Liver (tissue), 8 donors: ENCODE measurements at regions not wholly inside any gene's neighbourhood (a gene's known extent, or its start where the extent isn't known, plus 50 kb on each side); places are given as distances from the start of the nearest gene placed in this dataset.

Source experiments
- DNase-seq: peaks from one replicate; pipeline ENCODE4 v3.0.0-alpha.2; 2017; ENCODE audit warnings: low spot score
- H3K27ac ChIP-seq, 2 donors: one replicate each; pipeline ENCODE4 v1.7.0; 2013; ENCODE audit warnings: inconsistent platforms in 2 of 2, low read length in 2 of 2, control low read depth in 1 of 2, low read depth in 1 of 2, mild to moderate bottlenecking in 1 of 2
- H3K27me3 ChIP-seq, 4 donors: one replicate each; pipeline versions ENCODE4 v1.6.1 to v1.7.0; 2013; ENCODE audit warnings: low read length in 3 of 4, inconsistent platforms in 1 of 4, mild to moderate bottlenecking in 1 of 4, moderate library complexity in 1 of 4; ENCODE audit not compliant: control insufficient read depth in 4 of 4, insufficient read depth in 4 of 4
- H3K36me3 ChIP-seq, 4 donors: one replicate each; pipeline versions ENCODE4 v1.6.1 to v1.7.0; 2013; ENCODE audit warnings: low read length in 3 of 4, mild to moderate bottlenecking in 3 of 4, low read depth in 1 of 4, moderate library complexity in 1 of 4; ENCODE audit not compliant: control insufficient read depth in 4 of 4, insufficient read depth in 3 of 4
- H3K4me1 ChIP-seq, 4 donors: one replicate each; pipeline versions ENCODE4 v1.6.1 to v1.7.0; 2013; ENCODE audit warnings: low read length in 3 of 4, mild to moderate bottlenecking in 3 of 4, moderate library complexity in 1 of 4; ENCODE audit not compliant: control insufficient read depth in 4 of 4, insufficient read depth in 4 of 4
- H3K4me3 ChIP-seq, 3 donors: one replicate each; pipeline versions ENCODE4 v1.6.1 to v1.7.0; 2013; ENCODE audit warnings: low read length in 3 of 3, control low read depth in 1 of 3, low read depth in 1 of 3, mild to moderate bottlenecking in 1 of 3
- H3K9ac ChIP-seq, 2 donors: one replicate each; pipeline ENCODE4 v1.7.0; 2013; ENCODE audit warnings: low read length in 2 of 2, mild to moderate bottlenecking in 2 of 2, moderate library complexity in 2 of 2, control low read depth in 1 of 2, low read depth in 1 of 2
- H3K9me3 ChIP-seq, 4 donors: one replicate each; pipeline versions ENCODE4 v1.6.1 to v1.7.0; 2013; ENCODE audit warnings: low read length in 3 of 4; ENCODE audit not compliant: control insufficient read depth in 4 of 4
- CTCF ChIP-seq: fragments of 150-350 bp; IDR thresholded peaks from 2 replicates; pipeline ENCODE4 v1.5.1; 2017; ENCODE audit warnings: improper control_type of control experiment, low read depth, low read length; ENCODE audit not compliant: missing input control
- EGR1 ChIP-seq, 2 donors: IDR thresholded peaks; 2 replicates each; pipeline ENCODE4 v1.6.1; 2016 to 2018; ENCODE audit warnings: antibody characterized with exemption in 2 of 2, low read depth in 2 of 2
- FOXA1 ChIP-seq: IDR thresholded peaks from 2 replicates; pipeline ENCODE4 v1.6.1; 2016; ENCODE audit warnings: antibody characterized with exemption
- FOXA2 ChIP-seq: IDR thresholded peaks from 2 replicates; pipeline ENCODE4 v1.6.1; 2016; ENCODE audit warnings: antibody characterized with exemption
- GABPA ChIP-seq, 2 donors: IDR thresholded peaks in 1 of 2; conservative IDR thresholded peaks in 1 of 2; 2 replicates each; pipeline ENCODE4 v1.6.1; 2016; ENCODE audit warnings: antibody characterized with exemption in 2 of 2, mild to moderate bottlenecking in 1 of 2, moderate library complexity in 1 of 2
- HNF4A ChIP-seq, 2 donors: conservative IDR thresholded peaks; 2 replicates each; pipeline ENCODE4 v1.6.1; 2016; ENCODE audit warnings: antibody characterized with exemption in 2 of 2, mild to moderate bottlenecking in 2 of 2
- HNF4G ChIP-seq: IDR thresholded peaks from 2 replicates; pipeline ENCODE4 v1.6.1; 2016; ENCODE audit warnings: antibody characterized with exemption
- JUND ChIP-seq, 2 donors: IDR thresholded peaks; 2 replicates each; pipeline ENCODE4 v1.6.1; 2016; ENCODE audit warnings: antibody characterized with exemption in 2 of 2
- NR2F2 ChIP-seq: IDR thresholded peaks from 2 replicates; pipeline ENCODE4 v1.6.1; 2016; ENCODE audit warnings: antibody characterized with exemption
- RAD21 ChIP-seq, 2 donors: IDR thresholded peaks; 2 replicates each; pipeline ENCODE4 v1.6.1; 2016; ENCODE audit warnings: antibody characterized with exemption in 2 of 2, mild to moderate bottlenecking in 2 of 2
- RXRA ChIP-seq, 2 donors: IDR thresholded peaks; 2 replicates each; pipeline ENCODE4 v1.6.1; 2017 to 2018; ENCODE audit warnings: antibody characterized with exemption in 2 of 2, mild to moderate bottlenecking in 1 of 2
- SP1 ChIP-seq: IDR thresholded peaks from 2 replicates; pipeline ENCODE4 v1.6.1; 2018; ENCODE audit warnings: antibody characterized with exemption, mild to moderate bottlenecking
- TAF1 ChIP-seq: conservative IDR thresholded peaks from 2 replicates; pipeline ENCODE4 v1.6.1; 2016; ENCODE audit warnings: antibody characterized with exemption, mild to moderate bottlenecking
- YY1 ChIP-seq: IDR thresholded peaks from 2 replicates; pipeline ENCODE4 v1.6.1; 2016; ENCODE audit warnings: antibody characterized with exemption, mild to moderate bottlenecking
- WGBS: extraction: QIAGEN DNeasy Blood & Tissue Kit; methylation state at CpG from one replicate; pipeline ENCODE4 v1.1.7; 2013; 5-methylcytosine and 5-hydroxymethylcytosine counted together
- TF ChIP-seq, protein P1 (sequence below): IDR thresholded peaks from 2 replicates; pipeline ENCODE4 v1.6.1; 2016; ENCODE audit warnings: antibody characterized with exemption, mild to moderate bottlenecking
- TF ChIP-seq, protein P2 (sequence below): IDR thresholded peaks from 2 replicates; pipeline ENCODE4 v1.6.1; 2016; ENCODE audit warnings: antibody characterized with exemption
- TF ChIP-seq, protein P3 (sequence below): IDR thresholded peaks from 2 replicates; pipeline ENCODE4 v1.6.1; 2016; ENCODE audit warnings: antibody characterized with exemption
- TF ChIP-seq, protein P4 (sequence below): IDR thresholded peaks from 2 replicates; pipeline ENCODE4 v1.6.1; 2016; ENCODE audit warnings: antibody characterized with exemption
- donor health status: healthy.
- donor health status: healthy.
- donor health status: healthy.
- donor health status: healthy.
- donor health status: healthy.

DNA sequence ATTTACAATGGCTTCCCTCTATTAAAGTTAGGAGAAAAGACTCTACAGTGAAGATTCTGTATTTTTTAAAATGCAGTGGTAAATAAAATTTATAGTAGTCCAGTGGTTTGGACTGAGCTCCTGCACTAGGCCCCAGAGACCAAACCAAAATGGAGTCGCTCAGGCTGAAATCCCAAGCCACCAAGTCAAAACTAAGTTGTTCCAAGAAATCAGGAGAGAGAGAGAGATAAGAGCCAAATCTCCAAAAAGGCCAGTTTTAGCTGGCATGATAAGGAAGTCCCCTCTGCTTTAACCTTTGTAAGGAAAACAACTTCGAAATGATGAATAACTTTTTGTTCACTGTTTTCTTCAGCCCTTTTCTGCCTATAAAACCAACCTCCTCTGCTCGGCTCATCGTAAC, 265.9 kb upstream of the KLF14 start:
- H3K9ac ChIP-seq = no peak overlapping the region
- peaks cover 13 to 30% (median 23%) of the 10 kb centered on the region in 4 donors for H3K4me1 ChIP-seq
- DNase-seq = no peak
- H3K27ac ChIP-seq = peak overlapping the region in 1 of 2 donors; percentile 7
- TF ChIP-seq FOXA1 (no peak), TAF1 (no peak), GABPA (IDR thresholded peaks at IDR 0.05 in 1 of 2, conservative IDR thresholded peaks at IDR 0.05 in 1 of 2) (no peak), YY1 (no peak), JUND (IDR thresholded peaks at IDR 0.05) (no peak), CTCF (no peak), RAD21 (IDR thresholded peaks at IDR 0.05) (no peak), FOXA2 (no peak), SP1 (no peak), HNF4G (no peak), EGR1 (IDR thresholded peaks at IDR 0.05; ENCODE audit: low read depth in 2 of 2) (no peak), RXRA (IDR thresholded peaks at IDR 0.05) (no peak), NR2F2 (no peak), HNF4A (conservative IDR thresholded peaks at IDR 0.05) (no peak)
- TF ChIP-seq, protein P1, sequence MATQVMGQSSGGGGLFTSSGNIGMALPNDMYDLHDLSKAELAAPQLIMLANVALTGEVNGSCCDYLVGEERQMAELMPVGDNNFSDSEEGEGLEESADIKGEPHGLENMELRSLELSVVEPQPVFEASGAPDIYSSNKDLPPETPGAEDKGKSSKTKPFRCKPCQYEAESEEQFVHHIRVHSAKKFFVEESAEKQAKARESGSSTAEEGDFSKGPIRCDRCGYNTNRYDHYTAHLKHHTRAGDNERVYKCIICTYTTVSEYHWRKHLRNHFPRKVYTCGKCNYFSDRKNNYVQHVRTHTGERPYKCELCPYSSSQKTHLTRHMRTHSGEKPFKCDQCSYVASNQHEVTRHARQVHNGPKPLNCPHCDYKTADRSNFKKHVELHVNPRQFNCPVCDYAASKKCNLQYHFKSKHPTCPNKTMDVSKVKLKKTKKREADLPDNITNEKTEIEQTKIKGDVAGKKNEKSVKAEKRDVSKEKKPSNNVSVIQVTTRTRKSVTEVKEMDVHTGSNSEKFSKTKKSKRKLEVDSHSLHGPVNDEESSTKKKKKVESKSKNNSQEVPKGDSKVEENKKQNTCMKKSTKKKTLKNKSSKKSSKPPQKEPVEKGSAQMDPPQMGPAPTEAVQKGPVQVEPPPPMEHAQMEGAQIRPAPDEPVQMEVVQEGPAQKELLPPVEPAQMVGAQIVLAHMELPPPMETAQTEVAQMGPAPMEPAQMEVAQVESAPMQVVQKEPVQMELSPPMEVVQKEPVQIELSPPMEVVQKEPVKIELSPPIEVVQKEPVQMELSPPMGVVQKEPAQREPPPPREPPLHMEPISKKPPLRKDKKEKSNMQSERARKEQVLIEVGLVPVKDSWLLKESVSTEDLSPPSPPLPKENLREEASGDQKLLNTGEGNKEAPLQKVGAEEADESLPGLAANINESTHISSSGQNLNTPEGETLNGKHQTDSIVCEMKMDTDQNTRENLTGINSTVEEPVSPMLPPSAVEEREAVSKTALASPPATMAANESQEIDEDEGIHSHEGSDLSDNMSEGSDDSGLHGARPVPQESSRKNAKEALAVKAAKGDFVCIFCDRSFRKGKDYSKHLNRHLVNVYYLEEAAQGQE = no peak
- TF ChIP-seq, protein P2, sequence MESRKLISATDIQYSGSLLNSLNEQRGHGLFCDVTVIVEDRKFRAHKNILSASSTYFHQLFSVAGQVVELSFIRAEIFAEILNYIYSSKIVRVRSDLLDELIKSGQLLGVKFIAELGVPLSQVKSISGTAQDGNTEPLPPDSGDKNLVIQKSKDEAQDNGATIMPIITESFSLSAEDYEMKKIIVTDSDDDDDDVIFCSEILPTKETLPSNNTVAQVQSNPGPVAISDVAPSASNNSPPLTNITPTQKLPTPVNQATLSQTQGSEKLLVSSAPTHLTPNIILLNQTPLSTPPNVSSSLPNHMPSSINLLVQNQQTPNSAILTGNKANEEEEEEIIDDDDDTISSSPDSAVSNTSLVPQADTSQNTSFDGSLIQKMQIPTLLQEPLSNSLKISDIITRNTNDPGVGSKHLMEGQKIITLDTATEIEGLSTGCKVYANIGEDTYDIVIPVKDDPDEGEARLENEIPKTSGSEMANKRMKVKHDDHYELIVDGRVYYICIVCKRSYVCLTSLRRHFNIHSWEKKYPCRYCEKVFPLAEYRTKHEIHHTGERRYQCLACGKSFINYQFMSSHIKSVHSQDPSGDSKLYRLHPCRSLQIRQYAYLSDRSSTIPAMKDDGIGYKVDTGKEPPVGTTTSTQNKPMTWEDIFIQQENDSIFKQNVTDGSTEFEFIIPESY = no peak
- TF ChIP-seq, protein P3, sequence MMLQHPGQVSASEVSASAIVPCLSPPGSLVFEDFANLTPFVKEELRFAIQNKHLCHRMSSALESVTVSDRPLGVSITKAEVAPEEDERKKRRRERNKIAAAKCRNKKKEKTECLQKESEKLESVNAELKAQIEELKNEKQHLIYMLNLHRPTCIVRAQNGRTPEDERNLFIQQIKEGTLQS = no peak
- TF ChIP-seq, protein P4, sequence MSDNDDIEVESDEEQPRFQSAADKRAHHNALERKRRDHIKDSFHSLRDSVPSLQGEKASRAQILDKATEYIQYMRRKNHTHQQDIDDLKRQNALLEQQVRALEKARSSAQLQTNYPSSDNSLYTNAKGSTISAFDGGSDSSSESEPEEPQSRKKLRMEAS = no peak
- no peaks in the 10 kb centered on the region for H3K27me3 ChIP-seq
- WGBS = 77% methylated on average over 4 of the region's 4 CpGs
- H3K36me3 ChIP-seq = peaks cover 0 to 2% (median under 1%) of the 10 kb centered on the region in 4 donors
- no peaks in the 10 kb centered on the region for H3K9me3 ChIP-seq
- H3K4me3 ChIP-seq = no peak overlapping the region
